ENCODE measurements at regions not wholly inside any gene's neighbourhood (a gene's known extent, or its start where the extent isn't known, plus 50 kb on each side); places are given as distances from the start of the nearest gene placed in this dataset.

GRCh38 chr3:84439476-84439875, 519.3 kb upstream of the CADM2 start (continued):
- TF ChIP-seq CEBPB (IDR thresholded peaks at IDR 0.05; ENCODE audit: low read depth, low read length) = no peak
- TF ChIP-seq GABPA (IDR thresholded peaks at IDR 0.05; ENCODE audit: borderline replicate concordance, insufficient read depth, low read length) = no peak
- no peak for TF ChIP-seq GTF2F1 (IDR thresholded peaks at IDR 0.05; ENCODE audit: borderline replicate concordance, low read depth, low read length)
- TF ChIP-seq SIRT6 (IDR thresholded peaks at IDR 0.05; ENCODE audit: low read length) = no peak
- TF ChIP-seq JUND (IDR thresholded peaks at IDR 0.05; ENCODE audit: low read length) = no peak
- TF ChIP-seq FOSL1 (IDR thresholded peaks at IDR 0.05; ENCODE audit: insufficient read depth, low read depth, low read length) = no peak
